Gastroesophageal sphincter (tissue), 3 donors: ENCODE measurements at regions not wholly inside any gene's neighbourhood (a gene's known extent, or its start where the extent isn't known, plus 50 kb on each side); places are given as distances from the start of the nearest gene placed in this dataset.

Experiments used
- CTCF ChIP-seq, 4 experiments: fragments of 200-600 bp in 2 of 4; fragments of 450-650 bp in 2 of 4; sonication (generic) in 1 of 4; IDR thresholded peaks; one replicate each; pipeline ENCODE4 v1.5.1; 2017 to 2019; ENCODE audit warnings: antibody characterized with exemption in 4 of 4, mild to moderate bottlenecking in 2 of 4, moderate library complexity in 2 of 4
- POLR2A ChIP-seq, 2 donors: fragments of 450-650 bp; IDR thresholded peaks; one replicate each; pipeline ENCODE4 v1.6.1; 2017; ENCODE audit warnings: antibody characterized with exemption in 2 of 2, mild to moderate bottlenecking in 2 of 2, moderate library complexity in 1 of 2

- TF ChIP-seq CTCF (IDR thresholded peaks at IDR 0.05) (no peak), POLR2A (IDR thresholded peaks at IDR 0.05) (no peak)
These were observed 444.0 kb upstream of the AZI2 start for GRCh38 chr3:28792604-28793003.
